Naive thymus-derived CD8-positive, alpha-beta T cell (primary cell): ENCODE measurements at regions not wholly inside any gene's neighbourhood (a gene's known extent, or its start where the extent isn't known, plus 50 kb on each side); places are given as distances from the start of the nearest gene placed in this dataset.
"Not testable (repeated sequence)": the region's sequence is repeated elsewhere in the genome, so short reads cannot be mapped to it uniquely, and the experiment has no call there.

Source experiments
- ATAC-seq, 2 donors: fragments of 150-1000 bp; cut with Tn5 transposase in 1 of 2; sonication (Bioruptor Pico), chemical (Tn5 transposase) in 1 of 2; 1 replicate in 1 of 2; 2 replicates in 1 of 2; pipeline ENCODE4 v1.10.0; 2021; ENCODE audit warnings: mild to moderate bottlenecking in 2 of 2, moderate library complexity in 2 of 2
- POLR2A ChIA-PET: fragments of 350-600 bp; sonication (Branson Sonifier 250); formaldehyde crosslinking; loops from one replicate; lab custom pipeline; 2021; ENCODE audit warnings: antibody characterized with exemption; lab: Charles Lee
- DNase-seq, 10 donors: peaks; one replicate each; pipeline versions ENCODE4 v3.0.0 to v3.0.0-alpha.2; 2020 to 2022
- H3K27ac Mint-ChIP-seq, 10 donors: one replicate each; pipeline ENCODE4 v1.8.0; 2020 to 2022; ENCODE audit warnings: mild to moderate bottlenecking in 10 of 10, mixed read lengths in 10 of 10, moderate library complexity in 4 of 10, inconsistent platforms in 1 of 10
- H3K27me3 Mint-ChIP-seq, 5 donors: one replicate each; pipeline ENCODE4 v1.8.0; 2021 to 2022; ENCODE audit warnings: mixed read lengths in 5 of 5
- H3K36me3 Mint-ChIP-seq, 3 donors: one replicate each; pipeline ENCODE4 v1.8.0; 2020 to 2022; ENCODE audit warnings: mixed read lengths in 3 of 3, mild to moderate bottlenecking in 2 of 3, inconsistent platforms in 1 of 3
- H3K4me1 Mint-ChIP-seq, 4 donors: one replicate each; pipeline ENCODE4 v1.8.0; 2021 to 2022; ENCODE audit warnings: mixed read lengths in 4 of 4
- H3K4me3 Mint-ChIP-seq, 10 donors: one replicate each; pipeline ENCODE4 v1.8.0; 2020 to 2022; ENCODE audit warnings: mild to moderate bottlenecking in 10 of 10, mixed read lengths in 10 of 10, moderate library complexity in 6 of 10, inconsistent platforms in 1 of 10
- H3K9me3 Mint-ChIP-seq, 9 donors: one replicate each; pipeline ENCODE4 v1.8.0; 2020 to 2022; ENCODE audit warnings: mixed read lengths in 9 of 9, mild to moderate bottlenecking in 3 of 9, inconsistent platforms in 1 of 9, moderate library complexity in 1 of 9

GRCh38 chr4:58413849-58414248 lies 1303.7 kb upstream of the IGFBP7 start:
- no peaks in the 10 kb centered on the region for H3K4me1 Mint-ChIP-seq
- no peak for DNase-seq
- no peaks in the 10 kb centered on the region for H3K36me3 Mint-ChIP-seq
- no peaks in the 10 kb centered on the region for H3K27me3 Mint-ChIP-seq
- H3K9me3 Mint-ChIP-seq, result peaks cover 0 to 17% (median 4%) of the 10 kb centered on the region in 9 donors
- no peak overlapping the region for H3K4me3 Mint-ChIP-seq
- POLR2A ChIA-PET, result no interaction called here
- ATAC-seq, result no peak
- H3K27ac Mint-ChIP-seq, result no peak overlapping the region

DNA sequence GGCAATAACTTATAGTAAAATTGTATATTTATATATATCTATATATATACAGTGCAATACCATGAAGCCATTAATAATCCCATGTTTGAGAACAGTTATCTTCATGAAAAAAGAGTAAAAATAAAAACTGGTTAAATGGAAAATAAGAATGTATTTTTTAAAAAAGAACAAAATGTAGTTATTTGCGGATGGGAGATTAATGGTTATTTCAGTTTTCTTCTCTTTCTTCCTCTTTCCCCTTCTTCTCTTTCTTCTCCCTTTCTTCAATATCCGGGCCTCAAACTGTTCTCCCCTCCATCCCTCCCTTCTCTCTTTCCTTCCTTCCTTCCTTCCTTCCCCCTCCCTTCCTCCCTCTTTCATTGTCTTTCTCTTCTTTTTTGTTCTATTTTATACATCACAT lies 1301.7 kb upstream of the IGFBP7 start:
- POLR2A ChIA-PET, result no interaction called here
- Mint-ChIP-seq H3K27me3 (no peaks in the 10 kb centered on the region), H3K4me1 (no peaks in the 10 kb centered on the region), H3K4me3 (no peak overlapping the region), H3K27ac (no peak overlapping the region), H3K36me3 (no peaks in the 10 kb centered on the region), H3K9me3 (peaks cover 0 to 27% (median 3%) of the 10 kb centered on the region in 9 donors)
- no peak for DNase-seq
- no peak for ATAC-seq

DNA sequence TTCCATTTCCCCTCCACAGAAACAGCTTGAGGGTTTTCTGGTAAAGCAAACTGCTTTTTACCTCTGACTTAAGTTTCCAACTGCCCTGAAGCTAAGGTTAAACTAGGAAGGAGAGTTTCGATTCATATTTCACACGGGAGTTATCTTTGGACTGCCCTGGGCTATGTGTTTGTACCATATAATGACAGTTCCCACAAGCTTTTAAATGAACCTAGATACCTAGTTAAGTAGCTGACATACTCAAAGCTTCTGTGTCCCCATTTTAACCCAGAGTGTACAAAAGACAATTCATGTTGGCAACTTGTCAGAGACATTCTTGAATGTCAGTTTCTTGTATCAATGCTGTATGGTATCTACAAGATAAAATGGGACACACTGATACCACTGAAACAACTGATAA lies 1296.6 kb upstream of the IGFBP7 start:
- Mint-ChIP-seq H3K9me3 (peaks cover 6 to 16% (median 12%) of the 10 kb centered on the region in 9 donors), H3K36me3 (no peaks in the 10 kb centered on the region), H3K4me1 (no peaks in the 10 kb centered on the region), H3K27ac (no peak overlapping the region), H3K27me3 (peaks cover 0 to 1% (median 0%) of the 10 kb centered on the region in 5 donors), H3K4me3 (no peak overlapping the region)
- POLR2A ChIA-PET, result no interaction called here
- DNase-seq, result no peak
- no peak for ATAC-seq

DNA sequence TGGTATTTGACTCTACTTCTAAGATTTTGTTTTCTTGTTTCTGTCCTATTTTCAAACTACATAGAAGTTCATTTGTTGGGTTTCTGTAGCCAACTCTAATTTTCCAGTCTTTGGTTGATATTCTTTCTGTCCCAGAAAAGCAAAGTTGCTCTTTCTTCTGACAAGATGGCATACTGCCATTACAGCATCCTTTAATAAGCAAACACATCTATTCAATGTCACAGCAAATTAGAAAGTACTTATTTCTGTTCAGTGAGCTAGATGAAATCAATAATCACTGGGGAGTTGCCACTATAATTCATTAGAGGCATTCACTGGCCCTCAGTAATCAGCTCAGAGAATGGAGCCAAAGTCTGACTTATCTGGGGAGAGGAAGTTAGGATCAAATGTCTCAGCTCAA lies 1258.0 kb upstream of the IGFBP7 start:
- Mint-ChIP-seq H3K9me3 (peaks cover 5 to 24% (median 10%) of the 10 kb centered on the region in 9 donors), H3K36me3 (no peaks in the 10 kb centered on the region), H3K27ac (no peak overlapping the region), H3K27me3 (no peaks in the 10 kb centered on the region), H3K4me3 (no peak overlapping the region), H3K4me1 (no peaks in the 10 kb centered on the region)
- DNase-seq (no peak), ATAC-seq (no peak)
- POLR2A ChIA-PET, result no interaction called here

GRCh38 chr4:58360354-58361133 lies 1250.4 kb upstream of the IGFBP7 start:
- no peaks in the 10 kb centered on the region for H3K27me3 Mint-ChIP-seq
- peaks cover 6 to 37% (median 21%) of the 10 kb centered on the region in 9 donors for H3K9me3 Mint-ChIP-seq
- H3K4me3 Mint-ChIP-seq, result no peak overlapping the region
- peaks cover 0 to 4% (median 0%) of the 10 kb centered on the region in 3 donors for H3K36me3 Mint-ChIP-seq
- H3K27ac Mint-ChIP-seq, result no peak overlapping the region
- POLR2A ChIA-PET, result no interaction called here
- ATAC-seq (no peak), DNase-seq (no peak)
- no peaks in the 10 kb centered on the region for H3K4me1 Mint-ChIP-seq

- H3K9me3 Mint-ChIP-seq, result peaks cover 3 to 37% (median 21%) of the 10 kb centered on the region in 9 donors
Observed at GRCh38 chr4:58359590-58359989, 1249.4 kb upstream of the IGFBP7 start.

GRCh38 chr4:58357947-58358346 lies 1247.8 kb upstream of the IGFBP7 start:
- peaks cover 0 to 4% (median 0%) of the 10 kb centered on the region in 3 donors for H3K36me3 Mint-ChIP-seq
- H3K9me3 Mint-ChIP-seq, result peaks cover 3 to 37% (median 16%) of the 10 kb centered on the region in 9 donors
- DNase-seq (no peak), ATAC-seq (no peak)
- H3K4me1 Mint-ChIP-seq, result no peaks in the 10 kb centered on the region
- no peak overlapping the region for H3K4me3 Mint-ChIP-seq
- H3K27ac Mint-ChIP-seq, result no peak overlapping the region
- no peaks in the 10 kb centered on the region for H3K27me3 Mint-ChIP-seq
- POLR2A ChIA-PET, result no interaction called here

More at GRCh38 chr4:58359590-58359989, 1249.4 kb upstream of the IGFBP7 start:
- Mint-ChIP-seq H3K36me3 (peaks cover 0 to 4% (median 0%) of the 10 kb centered on the region in 3 donors), H3K4me3 (no peak overlapping the region), H3K27me3 (no peaks in the 10 kb centered on the region), H3K4me1 (no peaks in the 10 kb centered on the region), H3K27ac (no peak overlapping the region)
- POLR2A ChIA-PET, result no interaction called here
- DNase-seq, result no peak
- no peak for ATAC-seq

DNA sequence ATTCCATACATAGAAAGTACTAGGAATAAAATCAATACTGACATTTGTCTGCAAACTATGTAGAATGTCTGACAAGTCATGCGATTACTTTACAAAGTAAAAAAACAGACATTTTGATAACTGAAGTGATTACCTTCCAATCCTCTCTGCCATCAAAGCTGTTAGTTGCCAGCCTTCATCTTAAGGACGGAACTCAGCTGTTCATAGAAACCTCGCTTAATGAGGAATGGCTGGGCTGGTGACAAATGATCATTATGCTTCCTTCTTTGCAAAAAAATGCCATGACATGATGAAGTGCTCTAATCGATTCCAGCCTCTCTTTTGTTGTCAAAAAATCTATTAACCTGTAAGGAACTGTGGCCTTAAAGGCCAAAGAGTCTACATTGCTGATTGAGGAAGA lies 1214.9 kb upstream of the IGFBP7 start:
- POLR2A ChIA-PET, result no interaction called here
- no peak for ATAC-seq
- Mint-ChIP-seq H3K36me3 (no peaks in the 10 kb centered on the region), H3K27me3 (no peaks in the 10 kb centered on the region), H3K27ac (no peak overlapping the region), H3K4me1 (no peaks in the 10 kb centered on the region), H3K4me3 (no peak overlapping the region), H3K9me3 (peaks cover 0 to 10% (median 1%) of the 10 kb centered on the region in 9 donors)
- no peak for DNase-seq

GRCh38 chr4:58313444-58313843 lies 1203.3 kb upstream of the IGFBP7 start:
- H3K9me3 Mint-ChIP-seq, result peaks cover 0 to 25% (median 2%) of the 10 kb centered on the region in 9 donors
- H3K36me3 Mint-ChIP-seq, result no peaks in the 10 kb centered on the region
- no peak overlapping the region for H3K4me3 Mint-ChIP-seq
- POLR2A ChIA-PET, result no interaction called here
- H3K4me1 Mint-ChIP-seq, result no peaks in the 10 kb centered on the region
- no peaks in the 10 kb centered on the region for H3K27me3 Mint-ChIP-seq
- H3K27ac Mint-ChIP-seq, result no peak overlapping the region
- DNase-seq (no peak), ATAC-seq (no peak)

DNA sequence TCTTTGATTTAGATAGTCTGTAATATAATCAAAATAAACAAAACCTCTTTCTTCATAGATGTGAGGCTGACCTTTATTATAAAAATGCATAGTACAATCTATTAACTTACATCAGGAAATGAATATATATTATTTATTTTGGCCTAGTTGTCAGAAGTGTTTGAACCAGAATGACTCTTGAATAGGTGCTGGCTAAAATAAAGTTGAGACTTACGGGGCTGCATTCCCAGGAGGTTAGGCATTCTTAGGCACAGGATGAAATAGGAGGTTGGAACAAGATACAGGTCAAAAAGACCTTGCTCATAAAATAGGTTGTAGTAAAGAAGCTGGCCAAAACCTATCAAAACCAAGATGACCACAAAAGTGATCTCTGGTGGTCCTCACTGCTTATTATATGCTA lies 1193.3 kb upstream of the IGFBP7 start:
- POLR2A ChIA-PET, result no interaction called here
- H3K27me3 Mint-ChIP-seq, result no peaks in the 10 kb centered on the region
- peaks cover 0 to 11% (median 5%) of the 10 kb centered on the region in 9 donors for H3K9me3 Mint-ChIP-seq
- H3K27ac Mint-ChIP-seq, result no peak overlapping the region
- H3K4me3 Mint-ChIP-seq, result no peak overlapping the region
- DNase-seq, result no peak
- no peaks in the 10 kb centered on the region for H3K36me3 Mint-ChIP-seq
- no peak for ATAC-seq
- no peaks in the 10 kb centered on the region for H3K4me1 Mint-ChIP-seq

DNA sequence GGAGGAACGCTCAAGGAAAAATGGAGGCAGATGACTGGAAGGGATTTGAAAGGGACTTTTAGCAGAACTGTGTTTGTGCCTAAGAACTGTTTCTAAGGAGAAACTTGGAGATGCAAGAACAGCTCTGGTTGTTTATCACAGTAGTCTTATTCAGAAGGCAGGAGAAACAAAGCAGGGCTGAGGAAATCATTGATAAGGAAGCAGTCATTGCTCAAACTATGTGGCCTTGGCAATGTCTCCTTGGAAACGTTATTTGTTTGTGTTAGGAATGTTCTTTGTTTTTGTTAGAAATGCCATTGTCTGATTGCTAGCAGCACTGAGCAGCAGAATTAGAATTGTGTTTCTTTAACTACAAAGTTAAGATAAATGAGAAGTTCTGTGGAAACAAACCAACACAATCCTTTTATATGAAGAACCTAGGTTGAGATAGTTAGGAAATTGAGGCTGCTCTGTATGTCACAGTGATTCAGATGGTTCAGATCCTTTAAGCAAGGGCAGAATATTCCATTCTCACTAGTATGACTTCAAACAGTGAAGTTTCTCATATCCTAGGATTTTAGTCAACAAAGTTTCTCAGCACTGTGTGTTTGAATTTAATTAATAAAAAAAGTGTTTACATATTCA lies 1191.3 kb upstream of the IGFBP7 start:
- no peak overlapping the region for H3K27ac Mint-ChIP-seq
- DNase-seq (no peak), ATAC-seq (no peak)
- no peaks in the 10 kb centered on the region for H3K36me3 Mint-ChIP-seq
- H3K27me3 Mint-ChIP-seq, result no peaks in the 10 kb centered on the region
- peaks cover 0 to 13% (median 5%) of the 10 kb centered on the region in 9 donors for H3K9me3 Mint-ChIP-seq
- POLR2A ChIA-PET, result no interaction called here
- no peak overlapping the region for H3K4me3 Mint-ChIP-seq
- H3K4me1 Mint-ChIP-seq, result no peaks in the 10 kb centered on the region

DNA sequence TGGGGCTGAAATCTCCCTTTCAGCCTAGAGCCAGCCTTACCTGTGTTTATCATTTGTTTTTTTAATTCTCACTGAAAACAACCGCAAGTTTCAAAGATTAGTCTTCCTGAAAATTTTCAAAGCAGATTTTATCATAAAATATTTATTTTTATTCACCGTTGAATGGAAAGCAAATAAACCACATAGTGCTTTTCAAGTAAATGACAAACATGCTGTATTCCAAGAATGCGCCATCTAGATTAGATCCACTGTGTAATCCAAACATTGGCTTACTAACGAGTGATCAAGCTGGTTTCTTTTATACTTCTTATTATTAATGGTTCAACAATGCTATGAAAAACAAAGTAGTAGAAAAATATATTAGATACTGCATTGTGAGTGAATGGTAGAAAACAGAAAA lies 1176.2 kb upstream of the IGFBP7 start:
- peaks cover 0 to 3% (median 0%) of the 10 kb centered on the region in 3 donors for H3K36me3 Mint-ChIP-seq
- no peaks in the 10 kb centered on the region for H3K27me3 Mint-ChIP-seq
- no peak overlapping the region for H3K4me3 Mint-ChIP-seq
- POLR2A ChIA-PET, result no interaction called here
- no peaks in the 10 kb centered on the region for H3K4me1 Mint-ChIP-seq
- DNase-seq (no peak), ATAC-seq (no peak)
- H3K27ac Mint-ChIP-seq, result no peak overlapping the region
- peaks cover 0 to 24% (median 6%) of the 10 kb centered on the region in 9 donors for H3K9me3 Mint-ChIP-seq

GRCh38 chr4:58280928-58281327 lies 1170.7 kb upstream of the IGFBP7 start:
- ATAC-seq, H3K27me3 Mint-ChIP-seq, H3K36me3 Mint-ChIP-seq, H3K4me1 Mint-ChIP-seq, H3K4me3 Mint-ChIP-seq, H3K27ac Mint-ChIP-seq, POLR2A ChIA-PET, DNase-seq: not testable (repeated sequence)
- H3K9me3 Mint-ChIP-seq, result peaks cover 0 to 14% (median 4%) of the 10 kb centered on the region in 9 donors
